ENCODE measurements at regions not wholly inside any gene's neighbourhood (a gene's known extent, or its start where the extent isn't known, plus 50 kb on each side); places are given as distances from the start of the nearest gene placed in this dataset.

DNA sequence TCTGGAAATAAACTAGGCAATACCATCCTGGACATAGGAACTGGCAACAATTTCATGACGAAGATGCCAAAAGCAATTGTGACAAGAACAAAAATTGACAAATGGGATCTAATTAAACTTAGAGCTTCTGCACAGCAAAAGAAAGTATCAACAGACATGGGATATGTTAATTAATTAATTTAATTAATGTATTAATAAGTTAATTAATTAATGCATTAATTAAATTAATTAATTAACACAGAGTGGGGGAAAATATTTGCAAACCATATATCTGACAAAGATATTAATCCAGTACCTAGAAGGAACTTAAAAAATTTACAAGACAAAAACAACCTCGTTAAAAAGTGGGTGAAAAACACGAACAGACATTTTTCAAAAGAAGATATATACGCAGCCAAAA lies 83.6 kb downstream of the GCC1 start:
- TF ChIP-seq GATA2 (IDR thresholded peaks at IDR 0.05; ENCODE audit: insufficient read depth, insufficient read length, low read depth, low read length): no peak
- TF ChIP-seq, protein P1, sequence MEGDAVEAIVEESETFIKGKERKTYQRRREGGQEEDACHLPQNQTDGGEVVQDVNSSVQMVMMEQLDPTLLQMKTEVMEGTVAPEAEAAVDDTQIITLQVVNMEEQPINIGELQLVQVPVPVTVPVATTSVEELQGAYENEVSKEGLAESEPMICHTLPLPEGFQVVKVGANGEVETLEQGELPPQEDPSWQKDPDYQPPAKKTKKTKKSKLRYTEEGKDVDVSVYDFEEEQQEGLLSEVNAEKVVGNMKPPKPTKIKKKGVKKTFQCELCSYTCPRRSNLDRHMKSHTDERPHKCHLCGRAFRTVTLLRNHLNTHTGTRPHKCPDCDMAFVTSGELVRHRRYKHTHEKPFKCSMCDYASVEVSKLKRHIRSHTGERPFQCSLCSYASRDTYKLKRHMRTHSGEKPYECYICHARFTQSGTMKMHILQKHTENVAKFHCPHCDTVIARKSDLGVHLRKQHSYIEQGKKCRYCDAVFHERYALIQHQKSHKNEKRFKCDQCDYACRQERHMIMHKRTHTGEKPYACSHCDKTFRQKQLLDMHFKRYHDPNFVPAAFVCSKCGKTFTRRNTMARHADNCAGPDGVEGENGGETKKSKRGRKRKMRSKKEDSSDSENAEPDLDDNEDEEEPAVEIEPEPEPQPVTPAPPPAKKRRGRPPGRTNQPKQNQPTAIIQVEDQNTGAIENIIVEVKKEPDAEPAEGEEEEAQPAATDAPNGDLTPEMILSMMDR (IDR thresholded peaks at IDR 0.05; ENCODE audit: extremely low read depth in 1 of 2, insufficient read depth in 1 of 2, low read depth in 1 of 2, low read length in 2 of 2): no peak

All from endothelial cell of umbilical vein (primary cell).